Ishikawa (cell line): ENCODE measurements at regions not wholly inside any gene's neighbourhood (a gene's known extent, or its start where the extent isn't known, plus 50 kb on each side); places are given as distances from the start of the nearest gene placed in this dataset.

Experiments used
- CEBPB ChIP-seq: IDR thresholded peaks from 2 replicates; pipeline ENCODE4 v1.6.1; 2012
- EP300 ChIP-seq: IDR thresholded peaks from 2 replicates; pipeline ENCODE4 v1.6.1; 2012; ENCODE audit warnings: borderline replicate concordance
- MAX ChIP-seq: IDR thresholded peaks from 2 replicates; pipeline ENCODE4 v1.6.1; 2012

GRCh38 chr3:5653426-5654143, 466.1 kb downstream of the EDEM1 start:
- TF ChIP-seq CEBPB, result no peak
- no peak for TF ChIP-seq MAX
- TF ChIP-seq EP300, result no peak
